GM10248 (cell line): ENCODE measurements at regions not wholly inside any gene's neighbourhood (a gene's known extent, or its start where the extent isn't known, plus 50 kb on each side); places are given as distances from the start of the nearest gene placed in this dataset.

Experiments used
- CTCF ChIA-PET: fragments of 300-600 bp; sonication (Branson Sonifier 250); formaldehyde crosslinking; extraction: SDS; loops from one replicate; lab custom pipeline; 2021; ENCODE audit warnings: antibody characterized with exemption; lab: Yijun Ruan, JAX
- POLR2A ChIA-PET: fragments of 350-650 bp; sonication (Branson Sonifier 250); formaldehyde crosslinking; extraction: SDS; loops from one replicate; lab custom pipeline; 2020; ENCODE audit warnings: antibody characterized with exemption; lab: Yijun Ruan, JAX
- DNase-seq: peaks from one replicate; pipeline ENCODE4 v3.0.0; 2012; ENCODE audit errors: extremely low spot score
- TF ChIP-seq, protein P1 (sequence below): IDR thresholded peaks from 2 replicates; pipeline ENCODE4 v1.5.1; 2012; ENCODE audit warnings: mild to moderate bottlenecking, low read depth; ENCODE audit errors: extremely low read depth, missing control alignments, control extremely low read depth

DNA sequence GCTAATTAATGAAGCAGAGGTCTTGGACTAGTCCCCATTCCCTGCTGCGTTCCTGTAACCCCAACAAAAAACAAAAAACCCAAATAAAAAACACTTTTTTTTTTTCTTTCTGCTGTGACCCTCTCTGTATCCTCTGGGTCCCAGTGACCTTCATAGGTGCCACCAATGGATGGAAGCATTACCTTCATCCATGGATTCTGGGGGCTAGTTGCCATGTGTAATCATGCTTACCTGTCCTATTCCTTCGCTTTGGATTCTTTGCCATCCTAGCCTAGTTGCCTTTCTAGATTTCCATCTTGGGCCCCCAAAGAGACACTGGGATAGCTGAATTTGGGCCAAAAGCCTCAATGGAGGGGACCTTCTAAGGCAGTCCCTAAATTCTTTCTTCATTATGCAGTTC is 1208.7 kb downstream of the BRINP3 start:
- ChIA-PET CTCF (no interaction called here), POLR2A (no interaction called here)
- no peak for DNase-seq
- TF ChIP-seq, protein P1, sequence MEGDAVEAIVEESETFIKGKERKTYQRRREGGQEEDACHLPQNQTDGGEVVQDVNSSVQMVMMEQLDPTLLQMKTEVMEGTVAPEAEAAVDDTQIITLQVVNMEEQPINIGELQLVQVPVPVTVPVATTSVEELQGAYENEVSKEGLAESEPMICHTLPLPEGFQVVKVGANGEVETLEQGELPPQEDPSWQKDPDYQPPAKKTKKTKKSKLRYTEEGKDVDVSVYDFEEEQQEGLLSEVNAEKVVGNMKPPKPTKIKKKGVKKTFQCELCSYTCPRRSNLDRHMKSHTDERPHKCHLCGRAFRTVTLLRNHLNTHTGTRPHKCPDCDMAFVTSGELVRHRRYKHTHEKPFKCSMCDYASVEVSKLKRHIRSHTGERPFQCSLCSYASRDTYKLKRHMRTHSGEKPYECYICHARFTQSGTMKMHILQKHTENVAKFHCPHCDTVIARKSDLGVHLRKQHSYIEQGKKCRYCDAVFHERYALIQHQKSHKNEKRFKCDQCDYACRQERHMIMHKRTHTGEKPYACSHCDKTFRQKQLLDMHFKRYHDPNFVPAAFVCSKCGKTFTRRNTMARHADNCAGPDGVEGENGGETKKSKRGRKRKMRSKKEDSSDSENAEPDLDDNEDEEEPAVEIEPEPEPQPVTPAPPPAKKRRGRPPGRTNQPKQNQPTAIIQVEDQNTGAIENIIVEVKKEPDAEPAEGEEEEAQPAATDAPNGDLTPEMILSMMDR = no peak

DNA sequence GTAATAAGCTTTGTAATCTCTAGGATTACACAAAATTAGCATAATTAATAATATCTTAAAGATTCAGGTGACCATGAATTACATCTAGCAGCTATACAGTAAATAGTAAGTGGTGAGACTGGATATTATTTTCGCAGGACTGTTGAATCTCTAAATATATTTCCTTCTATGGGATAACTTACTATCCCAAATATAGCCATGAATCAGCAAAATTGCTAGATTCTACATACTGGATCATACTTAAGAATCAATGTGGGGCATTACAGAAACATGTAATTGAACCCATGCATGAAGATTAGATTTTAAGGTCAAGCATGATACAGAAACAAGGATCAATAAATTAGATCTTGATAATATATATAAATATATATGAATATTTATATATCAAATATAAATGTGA is 1203.4 kb downstream of the BRINP3 start:
- TF ChIP-seq, protein P1 = no peak
- no peak for DNase-seq
- POLR2A ChIA-PET = no interaction called here
- CTCF ChIA-PET = no interaction called here

DNA sequence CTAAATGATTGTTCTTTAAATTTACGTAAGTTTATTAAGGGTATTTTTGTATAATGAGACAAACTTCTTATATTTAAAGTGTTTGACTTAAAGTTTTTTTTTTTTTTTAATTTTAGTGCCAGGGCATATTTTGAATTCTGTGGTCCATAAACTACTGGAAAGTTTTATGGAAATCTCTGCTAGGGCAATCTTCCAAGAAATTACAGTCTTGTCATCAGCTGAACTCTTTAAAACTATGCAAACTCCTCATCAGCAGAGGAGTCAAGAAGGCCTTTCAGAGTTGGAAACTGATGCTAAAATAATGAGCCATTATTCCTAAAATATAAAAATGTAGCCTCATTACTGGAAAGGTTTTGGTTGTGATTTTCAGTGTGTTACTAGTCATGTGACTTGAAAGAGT is 1201.9 kb downstream of the BRINP3 start:
- ChIA-PET CTCF (interaction anchor here (0.9 kb wide), 1 partner anchor 10 kb away, joined by 3 read pairs; no protein-coding TSS in a partner anchor), POLR2A (no interaction called here)
- no peak for DNase-seq
- TF ChIP-seq, protein P1 = no peak

DNA sequence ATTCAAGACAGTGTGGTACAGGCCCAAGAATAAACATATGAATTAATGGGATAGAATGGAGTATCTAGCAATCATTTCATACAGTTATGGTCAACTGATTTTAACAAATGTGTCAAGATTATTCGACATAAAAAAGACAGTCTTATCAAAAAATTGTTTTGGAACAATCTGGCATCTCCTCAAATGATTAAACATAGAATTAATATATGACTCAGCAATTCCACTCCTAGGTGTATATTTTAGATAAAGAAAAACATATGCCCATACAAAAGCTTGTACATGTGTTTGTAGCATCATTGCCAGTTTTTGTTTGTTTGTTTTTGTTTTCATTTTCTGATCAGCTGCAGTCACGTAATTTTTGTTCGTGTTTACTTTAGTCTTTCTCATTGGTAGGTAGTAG is 1188.3 kb downstream of the BRINP3 start:
- TF ChIP-seq, protein P1 = no peak
- no peak for DNase-seq
- ChIA-PET CTCF (no interaction called here), POLR2A (no interaction called here)

DNA sequence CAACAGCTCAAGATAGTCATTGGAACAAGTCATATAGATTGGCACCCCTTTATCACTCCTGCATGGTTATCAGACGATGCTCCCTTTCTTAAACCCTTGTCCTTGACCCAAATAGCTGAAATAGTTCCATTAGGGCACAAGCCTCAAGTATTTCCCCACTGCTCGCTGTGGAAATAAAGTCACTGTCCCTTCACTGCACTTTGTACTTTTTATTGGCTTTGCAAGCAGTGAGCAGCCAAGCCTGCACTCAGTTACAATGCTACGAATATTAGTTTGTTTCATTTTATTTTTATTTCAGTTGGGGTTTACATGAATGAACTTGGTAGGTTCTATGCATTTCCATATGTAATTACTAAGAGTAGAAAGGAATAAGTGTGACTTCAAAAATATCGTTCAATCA is 1176.4 kb downstream of the BRINP3 start:
- DNase-seq = no peak
- ChIA-PET CTCF (no interaction called here), POLR2A (no interaction called here)
- TF ChIP-seq, protein P1 = no peak

DNA sequence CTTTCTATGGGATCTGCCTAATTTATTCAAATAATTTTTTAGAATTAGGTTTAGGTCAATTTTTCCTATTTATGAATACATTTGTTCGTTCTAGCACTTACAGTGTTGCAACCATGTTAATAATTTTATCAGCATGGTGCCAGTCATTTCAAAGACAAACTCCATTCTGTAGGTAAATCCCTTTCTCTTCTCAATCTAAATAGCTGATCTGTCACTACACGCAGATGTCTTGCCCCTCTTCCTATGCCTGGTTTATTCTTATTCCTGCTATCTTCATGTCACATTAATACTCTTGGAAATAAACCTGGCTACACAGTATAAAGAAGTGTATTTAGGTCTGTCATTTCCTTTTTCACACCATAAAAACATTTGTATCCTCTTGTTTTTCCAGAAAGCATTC is 1172.4 kb downstream of the BRINP3 start:
- no peak for DNase-seq
- TF ChIP-seq, protein P1 = no peak
- ChIA-PET CTCF (no interaction called here), POLR2A (no interaction called here)

DNA sequence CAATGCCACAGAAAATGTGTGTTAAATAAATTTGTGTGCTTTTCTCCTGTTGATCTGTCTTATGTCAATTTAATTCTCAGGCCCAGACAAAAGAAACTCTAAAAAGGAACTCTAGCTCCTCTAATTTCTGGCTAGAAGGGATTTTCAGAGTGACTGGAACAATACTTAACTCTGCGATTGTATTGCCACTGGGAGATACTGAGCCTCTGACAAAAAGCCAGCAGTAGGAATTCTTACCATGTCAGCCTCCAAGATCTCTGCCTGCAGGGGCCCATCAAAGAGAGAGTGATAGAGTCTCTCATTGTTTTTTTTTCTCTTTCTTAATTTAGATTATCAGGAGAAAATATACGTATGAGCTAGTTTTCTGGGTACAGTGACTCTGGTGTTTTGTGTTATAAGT is 1165.7 kb downstream of the BRINP3 start:
- CTCF ChIA-PET = no interaction called here
- POLR2A ChIA-PET = no interaction called here
- TF ChIP-seq, protein P1 = no peak
- no peak for DNase-seq
